ENCODE measurements at regions not wholly inside any gene's neighbourhood (a gene's known extent, or its start where the extent isn't known, plus 50 kb on each side); places are given as distances from the start of the nearest gene placed in this dataset.

- TF ChIP-seq NR2F2 (IDR thresholded peaks at IDR 0.05) (no peak), FOXA1 (IDR thresholded peaks at IDR 0.05) (no peak), SP1 (IDR thresholded peaks at IDR 0.05) (no peak), JUND (IDR thresholded peaks at IDR 0.05) (no peak), ATF3 (IDR thresholded peaks at IDR 0.05) (no peak), HNF4A (conservative IDR thresholded peaks at IDR 0.05) (no peak), RXRA (IDR thresholded peaks at IDR 0.05) (no peak), RAD21 (IDR thresholded peaks at IDR 0.05) (no peak), REST (IDR thresholded peaks at IDR 0.05) (no peak), MAX (IDR thresholded peaks at IDR 0.05) (no peak), YY1 (IDR thresholded peaks at IDR 0.05) (no peak), FOXA2 (IDR thresholded peaks at IDR 0.05) (no peak), CTCF (IDR thresholded peaks at IDR 0.05; ENCODE audit: low read depth, low read length, missing input control) (no peak), EGR1 (IDR thresholded peaks at IDR 0.05; ENCODE audit: low read depth in 2 of 2) (no peak), TAF1 (conservative IDR thresholded peaks at IDR 0.05) (no peak), GABPA (IDR thresholded peaks at IDR 0.05 in 1 of 2, conservative IDR thresholded peaks at IDR 0.05 in 1 of 2) (no peak)
- Histone ChIP-seq H3K9me3 (ENCODE audit: control insufficient read depth in 4 of 4, low read length in 3 of 4) (peaks cover 0 to 3% (median 1%) of the 10 kb centered on the region in 4 donors), H3K4me1 (ENCODE audit: control insufficient read depth in 4 of 4, insufficient read depth in 4 of 4, low read length in 3 of 4) (no peaks in the 10 kb centered on the region), H3K36me3 (ENCODE audit: control insufficient read depth in 4 of 4, insufficient read depth in 3 of 4, low read depth in 1 of 4, low read length in 3 of 4) (no peaks in the 10 kb centered on the region), H3K27me3 (ENCODE audit: control insufficient read depth in 4 of 4, insufficient read depth in 4 of 4, low read length in 3 of 4) (no peaks in the 10 kb centered on the region), H3K27ac (ENCODE audit: low read depth in 1 of 2, low read length in 2 of 2) (no peak overlapping the region), H3K9ac (ENCODE audit: low read depth in 1 of 2, low read length in 2 of 2) (no peak overlapping the region), H3K4me3 (ENCODE audit: low read depth in 1 of 3, low read length in 3 of 3) (no peak overlapping the region)
- 80% methylated on average over 8 of the region's 8 CpGs for WGBS
- DNase-seq (ENCODE audit: low spot score), result no peak
Measured at GRCh38 chr2:44836174-44836573, 105.3 kb upstream of the SIX3 start.

GRCh38 chr2:44836916-44837315 lies 104.6 kb upstream of the SIX3 start:
- Histone ChIP-seq H3K36me3 (ENCODE audit: control insufficient read depth in 4 of 4, insufficient read depth in 3 of 4, low read depth in 1 of 4, low read length in 3 of 4) (no peaks in the 10 kb centered on the region), H3K4me3 (ENCODE audit: low read depth in 1 of 3, low read length in 3 of 3) (no peak overlapping the region), H3K9ac (ENCODE audit: low read depth in 1 of 2, low read length in 2 of 2) (no peak overlapping the region), H3K27me3 (ENCODE audit: control insufficient read depth in 4 of 4, insufficient read depth in 4 of 4, low read length in 3 of 4) (no peaks in the 10 kb centered on the region), H3K4me1 (ENCODE audit: control insufficient read depth in 4 of 4, insufficient read depth in 4 of 4, low read length in 3 of 4) (no peaks in the 10 kb centered on the region), H3K9me3 (ENCODE audit: control insufficient read depth in 4 of 4, low read length in 3 of 4) (peaks cover 0 to 3% (median 1%) of the 10 kb centered on the region in 4 donors), H3K27ac (ENCODE audit: low read depth in 1 of 2, low read length in 2 of 2) (no peak overlapping the region)
- DNase-seq (ENCODE audit: low spot score), result no peak
- TF ChIP-seq HNF4G (IDR thresholded peaks at IDR 0.05) (no peak), YY1 (IDR thresholded peaks at IDR 0.05) (no peak), JUND (IDR thresholded peaks at IDR 0.05) (no peak), FOXA2 (IDR thresholded peaks at IDR 0.05) (no peak), ATF3 (IDR thresholded peaks at IDR 0.05) (no peak), RXRA (IDR thresholded peaks at IDR 0.05) (no peak), HNF4A (conservative IDR thresholded peaks at IDR 0.05) (no peak)
- 94% methylated on average over 1 of the region's 1 CpG for WGBS
